Brain microvascular endothelial cell (primary cell): ENCODE measurements at regions not wholly inside any gene's neighbourhood (a gene's known extent, or its start where the extent isn't known, plus 50 kb on each side); places are given as distances from the start of the nearest gene placed in this dataset.

ENCODE experiments used
- DNase-seq: peaks from one replicate; pipeline ENCODE4 v3.0.0-alpha.2; 2020
- H3K27ac ChIP-seq: fragments of 250-450 bp; sonication (Bioruptor Pico); 2 replicates; pipeline ENCODE4 v1.5.1; 2020; ENCODE audit warnings: mild to moderate bottlenecking, moderate library complexity
- H3K27me3 ChIP-seq: fragments of 250-450 bp; sonication (Bioruptor Pico); replicated peaks from 2 replicates; pipeline ENCODE4 v1.5.1; 2020; ENCODE audit warnings: mild to moderate bottlenecking
- H3K36me3 ChIP-seq: fragments of 250-450 bp; sonication (Bioruptor Pico); replicated peaks from 2 replicates; pipeline ENCODE4 v1.5.1; 2020; ENCODE audit warnings: mild to moderate bottlenecking
- H3K4me3 ChIP-seq: 2 replicates; pipeline ENCODE4 v1.5.1; 2011; ENCODE audit warnings: low read depth, mild to moderate bottlenecking, control low read depth, low read length, moderate library complexity
- CTCF ChIP-seq: IDR thresholded peaks from 2 replicates; pipeline ENCODE4 v1.5.1; 2011; ENCODE audit warnings: low read depth, mild to moderate bottlenecking, moderate library complexity, low read length, control low read depth, inconsistent platforms; ENCODE audit errors: missing control alignments
- in situ Hi-C: cut with HindIII; loops from 2 replicates; pipeline ENCODE4 v1.10.0; 2017; ENCODE audit warnings: low sequenced_read_pairs, low pct_ligation_motif_present

- no peaks in the 10 kb centered on the region for H3K27me3 ChIP-seq
- no peak overlapping the region for H3K4me3 ChIP-seq
- TF ChIP-seq CTCF = no peak
- no peaks in the 10 kb centered on the region for H3K36me3 ChIP-seq
- in situ Hi-C loops = no loop called here
- no peak overlapping the region for H3K27ac ChIP-seq
- DNase-seq = no peak
Observed at GRCh38 chr12:23185346-23185745, 560.4 kb downstream of the ETNK1 start.

- in situ Hi-C loops = no loop called here
- Histone ChIP-seq H3K4me3 (no peak overlapping the region), H3K27ac (no peak overlapping the region), H3K27me3 (no peaks in the 10 kb centered on the region), H3K36me3 (no peaks in the 10 kb centered on the region)
- no peak for DNase-seq
- no peak for TF ChIP-seq CTCF
Observed at GRCh38 chr12:23186950-23187349, 562.0 kb downstream of the ETNK1 start.

- H3K4me3 ChIP-seq = no peak overlapping the region
- H3K27ac ChIP-seq = no peak overlapping the region
- no peak for DNase-seq
- no peak for TF ChIP-seq CTCF
- H3K36me3 ChIP-seq = no peaks in the 10 kb centered on the region
- in situ Hi-C loops = no loop called here
- no peaks in the 10 kb centered on the region for H3K27me3 ChIP-seq
Observed at GRCh38 chr12:23193552-23193951, 568.6 kb downstream of the ETNK1 start.

- Histone ChIP-seq H3K4me3 (no peak overlapping the region), H3K27me3 (no peaks in the 10 kb centered on the region), H3K36me3 (no peaks in the 10 kb centered on the region), H3K27ac (no peak overlapping the region)
- TF ChIP-seq CTCF = no peak
- DNase-seq = peak; percentile 12
- in situ Hi-C loops = no loop called here
Observed at GRCh38 chr12:23197266-23197665, 572.3 kb downstream of the ETNK1 start.

- no peaks in the 10 kb centered on the region for H3K27me3 ChIP-seq
- no peak for DNase-seq
- H3K36me3 ChIP-seq = no peaks in the 10 kb centered on the region
- TF ChIP-seq CTCF = no peak
- H3K27ac ChIP-seq = no peak overlapping the region
- in situ Hi-C loops = no loop called here
- H3K4me3 ChIP-seq = no peak overlapping the region
Observed at GRCh38 chr12:23202728-23203127, 577.8 kb downstream of the ETNK1 start.

GRCh38 chr12:23204933-23205778 lies 580.2 kb downstream of the ETNK1 start:
- peak; percentile 83 for TF ChIP-seq CTCF
- H3K4me3 ChIP-seq = no peak overlapping the region
- no peaks in the 10 kb centered on the region for H3K27me3 ChIP-seq
- in situ Hi-C loops = no loop called here
- peak; percentile 40 for DNase-seq
- no peaks in the 10 kb centered on the region for H3K36me3 ChIP-seq
- H3K27ac ChIP-seq = no peak overlapping the region
